AG20443 (cell line): ENCODE measurements at regions not wholly inside any gene's neighbourhood (a gene's known extent, or its start where the extent isn't known, plus 50 kb on each side); places are given as distances from the start of the nearest gene placed in this dataset.
"Not testable (repeated sequence)": the region's sequence is repeated elsewhere in the genome, so short reads cannot be mapped to it uniquely, and the experiment has no call there.

ENCODE experiments used
- DNase-seq: peaks from one replicate; pipeline ENCODE4 v3.0.0; 2012; ENCODE audit warnings: low spot score, mixed read lengths

DNA sequence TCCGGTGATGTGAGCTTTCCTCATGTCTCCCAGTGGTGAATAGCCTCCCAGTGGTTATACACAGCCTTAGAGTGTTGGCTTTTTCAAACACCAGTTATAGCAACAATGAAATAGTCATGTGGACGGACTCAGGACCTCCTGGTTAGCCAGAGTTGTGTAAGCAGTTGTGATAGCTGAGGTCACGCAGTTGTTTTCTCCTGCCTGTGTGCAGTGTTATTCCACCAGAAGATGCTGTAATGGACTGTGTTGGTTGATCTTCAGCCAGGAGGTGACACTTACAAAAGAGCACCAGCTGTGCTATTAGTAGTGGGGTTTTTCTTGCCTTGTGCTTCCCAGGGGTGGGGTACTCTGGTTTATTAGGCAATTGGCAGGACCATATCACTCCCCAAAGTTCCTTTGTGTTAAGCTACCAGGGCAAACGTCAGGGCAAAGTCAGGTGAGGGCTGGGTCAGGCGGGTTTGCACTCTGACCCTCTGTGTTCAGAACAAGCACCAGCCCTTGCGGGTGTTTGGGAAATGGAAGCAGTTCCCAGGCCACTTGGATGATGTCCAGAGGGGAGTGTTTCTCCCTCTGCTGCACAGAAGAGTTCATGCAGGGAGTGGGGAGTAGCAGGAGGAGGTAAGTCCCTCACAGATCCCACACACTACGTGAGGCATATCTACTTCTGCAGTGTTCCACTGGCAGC is 252.6 kb downstream of the TMEM47 start:
- DNase-seq = no peak

GRCh38 chrX:34401411-34401810 is 255.7 kb downstream of the TMEM47 start:
- DNase-seq = no peak

- no peak for DNase-seq
These were observed 250.3 kb upstream of the FAM47A start for GRCh38 chrX:34382416-34382815.

DNA sequence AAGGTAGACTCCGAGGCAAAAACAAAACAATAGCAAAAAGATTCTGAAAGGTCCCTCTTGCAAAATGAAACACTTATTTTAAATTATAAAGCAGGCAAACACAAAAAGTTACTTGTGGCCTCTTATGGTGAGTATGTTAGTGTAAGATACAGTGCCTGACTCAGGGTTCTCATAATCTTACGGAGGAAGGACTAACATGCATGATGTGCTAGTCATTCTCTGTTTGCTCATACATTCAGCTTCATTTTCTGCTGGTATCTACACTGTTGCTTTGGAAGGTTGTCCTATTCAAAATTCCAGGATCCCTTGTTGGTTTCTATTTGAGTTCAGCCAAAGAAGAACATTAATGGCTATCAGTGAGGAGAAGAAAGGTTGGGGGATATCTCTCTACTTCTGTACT is 249.1 kb upstream of the FAM47A start:
- no peak for DNase-seq

- DNase-seq = no peak
These were observed 247.8 kb upstream of the FAM47A start for GRCh38 chrX:34379891-34380290.

DNA sequence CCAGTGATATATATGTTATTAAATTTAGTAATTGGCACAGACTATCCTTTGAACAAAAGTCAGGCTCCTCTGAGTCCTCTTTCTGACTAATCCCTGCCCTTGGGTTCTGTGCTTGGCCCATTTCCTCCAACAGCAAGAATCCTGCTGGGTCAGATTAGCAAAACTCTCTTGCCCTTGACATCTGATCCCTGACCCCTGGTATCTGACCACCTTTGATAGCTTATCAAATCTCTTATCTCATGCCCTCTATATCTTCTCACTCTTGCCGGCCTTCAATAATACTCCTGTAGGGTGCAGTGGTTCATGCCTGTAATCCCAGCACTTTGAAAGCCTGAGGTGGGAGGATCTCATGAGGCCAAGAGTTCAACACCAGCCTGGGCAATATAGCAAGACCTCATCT is 245.5 kb upstream of the FAM47A start:
- no peak for DNase-seq

DNA sequence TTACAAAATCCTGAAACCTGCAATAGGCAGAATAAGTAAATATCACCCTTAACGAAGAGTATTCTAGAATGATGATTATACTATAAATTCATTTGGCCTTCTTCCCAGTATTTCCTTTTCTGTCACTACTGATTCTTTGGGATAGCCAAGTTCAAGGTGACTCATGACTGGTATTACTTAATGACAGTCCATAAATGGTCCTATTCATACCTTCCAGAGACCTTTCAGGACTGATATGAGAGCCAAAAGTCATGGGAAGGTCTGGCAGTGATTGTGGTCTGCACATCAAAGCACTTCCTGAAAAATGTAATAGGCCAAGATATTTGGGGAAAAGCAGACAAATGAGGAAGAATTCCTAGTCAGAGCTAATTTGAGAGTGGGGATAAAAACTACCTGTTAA is 239.6 kb upstream of the FAM47A start:
- DNase-seq = no peak

- DNase-seq = peak; percentile 11
These were observed 233.4 kb upstream of the FAM47A start for GRCh38 chrX:34365471-34365870.

DNA sequence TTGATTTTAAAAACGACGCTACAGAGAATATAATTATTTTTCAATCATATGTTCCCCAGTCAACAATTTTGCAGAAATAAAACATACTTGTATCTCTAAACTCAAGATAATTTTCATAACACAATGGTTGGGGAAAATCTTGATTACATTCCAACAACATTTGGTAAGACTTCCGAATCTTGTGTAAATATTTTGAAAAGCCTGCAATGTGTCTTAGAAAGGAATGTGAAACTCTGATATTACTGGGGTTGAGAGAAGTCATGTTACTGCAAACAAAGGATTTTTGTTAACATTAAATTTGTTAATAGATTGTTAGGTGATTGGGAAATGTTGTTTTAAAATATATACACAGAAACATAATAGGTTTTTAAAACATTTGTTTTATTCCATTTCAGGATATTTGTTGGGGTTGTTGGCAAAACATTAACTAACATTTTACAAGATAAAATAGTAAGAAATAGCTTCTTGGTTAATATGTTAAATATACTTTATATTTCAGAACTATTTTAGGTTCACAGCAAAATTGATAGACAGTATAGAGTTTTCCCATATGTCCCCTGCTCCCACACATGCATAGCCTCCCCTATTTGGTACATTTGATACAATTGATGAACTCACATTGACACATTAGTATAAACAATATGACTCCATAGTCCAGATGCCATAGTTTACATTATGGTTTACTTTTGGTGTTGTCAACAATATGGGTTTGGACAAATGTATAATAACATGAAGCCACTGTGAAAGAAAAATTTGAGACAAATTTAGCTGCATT is 218.6 kb upstream of the FAM47A start:
- DNase-seq = no peak

GRCh38 chrX:34343001-34343400 is 210.9 kb upstream of the FAM47A start:
- DNase-seq = no peak

DNA sequence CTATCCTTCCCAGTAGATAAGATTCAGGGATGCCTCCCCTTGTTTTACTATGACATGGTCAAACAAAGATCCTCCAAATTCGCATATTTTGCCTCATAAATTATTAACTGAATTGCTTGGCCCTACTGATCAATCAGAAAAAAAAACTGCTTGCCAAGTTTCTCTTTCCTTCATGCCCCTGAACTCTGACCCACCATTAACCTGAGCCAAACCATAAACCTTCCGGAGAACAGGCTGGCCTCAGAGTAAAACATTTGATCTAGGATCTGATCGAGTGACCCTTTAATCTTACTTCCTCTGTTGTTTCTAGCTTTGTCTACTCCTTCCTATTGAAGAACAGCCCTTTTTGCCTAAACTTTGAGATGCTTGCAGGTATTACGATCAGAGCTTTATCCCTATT is 209.7 kb upstream of the FAM47A start:
- DNase-seq = no peak

DNA sequence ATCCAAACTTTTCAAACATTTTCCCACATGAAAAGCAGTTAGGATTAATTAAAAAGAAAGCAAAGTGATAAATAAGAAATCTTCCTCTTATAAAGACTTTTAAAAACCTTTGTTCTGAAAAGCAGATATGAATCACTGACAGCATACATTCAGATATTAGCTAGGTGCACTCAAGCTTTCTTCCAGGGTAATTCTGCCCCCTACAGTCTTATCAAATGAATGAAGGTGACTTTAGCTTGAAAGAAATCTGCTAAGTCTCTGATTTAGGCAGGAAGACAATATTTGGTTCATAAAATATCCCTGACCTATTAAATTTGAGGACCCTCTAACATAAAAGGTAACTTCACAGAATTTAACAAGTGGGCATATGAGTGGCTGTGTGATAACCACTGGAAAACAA is 209.1 kb upstream of the FAM47A start:
- DNase-seq = no peak

- no peak for DNase-seq
These were observed 205.9 kb upstream of the FAM47A start for GRCh38 chrX:34338046-34338445.

- DNase-seq = not testable (repeated sequence)
These were observed 203.3 kb upstream of the FAM47A start for GRCh38 chrX:34335376-34335775.

- no peak for DNase-seq
These were observed 200.2 kb upstream of the FAM47A start for GRCh38 chrX:34332334-34332733.

DNA sequence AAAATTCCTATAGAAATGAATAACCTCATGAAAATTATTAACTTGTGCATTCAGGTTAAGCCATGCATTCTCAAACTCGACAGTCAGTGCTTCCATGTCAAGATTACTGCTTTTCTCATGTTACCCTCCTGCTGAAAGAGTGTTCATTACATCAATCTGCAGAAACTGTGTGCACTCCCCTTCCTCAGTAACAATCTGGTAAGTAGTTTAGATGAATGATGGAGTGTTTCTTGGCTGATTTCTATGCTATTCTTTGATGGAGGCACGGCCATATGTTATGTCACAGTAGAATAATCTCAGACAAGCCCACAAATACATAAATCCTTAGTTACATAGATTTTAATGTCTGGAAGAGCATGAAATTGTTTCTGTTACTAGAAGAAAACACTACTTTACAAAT is 193.3 kb upstream of the FAM47A start:
- no peak for DNase-seq

GRCh38 chrX:34320424-34320823 is 188.3 kb upstream of the FAM47A start:
- not testable (repeated sequence) for DNase-seq

GRCh38 chrX:34300871-34301270 is 168.8 kb upstream of the FAM47A start:
- peak; percentile 6 for DNase-seq

GRCh38 chrX:34299451-34299967 is 167.4 kb upstream of the FAM47A start:
- DNase-seq = no peak

GRCh38 chrX:34294665-34295064 is 162.6 kb upstream of the FAM47A start:
- DNase-seq = no peak

DNA sequence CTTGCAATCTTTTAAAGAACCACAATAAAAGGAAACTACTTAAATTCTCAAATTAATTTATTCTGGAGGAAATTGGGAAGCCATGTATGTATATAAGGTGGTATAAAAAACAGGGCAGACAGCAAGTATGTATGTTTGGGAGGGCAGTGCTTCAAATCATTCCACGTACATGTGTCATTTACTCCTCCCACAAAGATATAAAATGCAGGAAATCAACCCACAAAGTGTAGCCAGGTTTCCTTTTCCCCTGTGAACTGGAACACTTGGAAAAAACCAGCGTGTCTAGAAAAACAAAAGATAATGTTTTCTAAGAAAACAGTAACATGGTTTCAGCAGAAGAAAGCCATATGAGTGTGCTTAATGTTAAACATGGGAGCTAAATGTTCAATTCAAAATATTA is 156.7 kb upstream of the FAM47A start:
- no peak for DNase-seq

- no peak for DNase-seq
These were observed 147.9 kb upstream of the FAM47A start for GRCh38 chrX:34279866-34280560.

GRCh38 chrX:34275699-34276098 is 143.6 kb upstream of the FAM47A start:
- no peak for DNase-seq
